ENCODE measurements at regions not wholly inside any gene's neighbourhood (a gene's known extent, or its start where the extent isn't known, plus 50 kb on each side); places are given as distances from the start of the nearest gene placed in this dataset.

GRCh38 chr1:82598337-82598736, 797.6 kb downstream of the ADGRL2 start:
- no peak for TF ChIP-seq CTCF (IDR thresholded peaks at IDR 0.05; ENCODE audit: low read length)
- no peak for TF ChIP-seq EZH2 (IDR thresholded peaks at IDR 0.05; ENCODE audit: borderline replicate concordance, low read length)
